ENCODE measurements at regions not wholly inside any gene's neighbourhood (a gene's known extent, or its start where the extent isn't known, plus 50 kb on each side); places are given as distances from the start of the nearest gene placed in this dataset.

GRCh38 chr14:103209506-103209905, 86.2 kb downstream of the TNFAIP2 start:
- H3K4me3 ChIP-seq, result no peak overlapping the region
- no peak for DNase-seq

DNA sequence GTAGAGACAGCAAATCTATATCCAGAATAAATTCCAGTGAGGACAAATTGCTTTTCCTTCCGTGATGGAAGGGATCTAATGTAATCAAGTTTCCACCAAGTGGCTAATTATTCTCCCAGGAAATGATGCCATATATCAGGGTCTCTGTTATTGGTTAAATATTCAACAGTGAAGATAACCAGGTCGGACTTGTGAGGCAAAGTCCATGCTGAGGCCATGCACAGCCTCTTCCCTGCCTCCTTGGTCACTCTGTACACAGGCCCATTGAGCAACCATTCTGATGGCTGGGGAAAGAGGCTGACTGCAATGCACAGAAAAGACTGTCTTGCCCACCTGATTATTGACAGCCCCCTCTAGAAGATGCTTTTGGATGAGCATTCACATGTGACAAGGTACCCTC, 90.1 kb downstream of the TNFAIP2 start:
- Histone ChIP-seq H3K4me1 (ENCODE audit: low read depth) (no peaks in the 10 kb centered on the region), H3K36me3 (ENCODE audit: low read depth) (no peaks in the 10 kb centered on the region), H3K9me3 (no peaks in the 10 kb centered on the region), H3K4me3 (no peak overlapping the region)
- TF ChIP-seq, protein P1, sequence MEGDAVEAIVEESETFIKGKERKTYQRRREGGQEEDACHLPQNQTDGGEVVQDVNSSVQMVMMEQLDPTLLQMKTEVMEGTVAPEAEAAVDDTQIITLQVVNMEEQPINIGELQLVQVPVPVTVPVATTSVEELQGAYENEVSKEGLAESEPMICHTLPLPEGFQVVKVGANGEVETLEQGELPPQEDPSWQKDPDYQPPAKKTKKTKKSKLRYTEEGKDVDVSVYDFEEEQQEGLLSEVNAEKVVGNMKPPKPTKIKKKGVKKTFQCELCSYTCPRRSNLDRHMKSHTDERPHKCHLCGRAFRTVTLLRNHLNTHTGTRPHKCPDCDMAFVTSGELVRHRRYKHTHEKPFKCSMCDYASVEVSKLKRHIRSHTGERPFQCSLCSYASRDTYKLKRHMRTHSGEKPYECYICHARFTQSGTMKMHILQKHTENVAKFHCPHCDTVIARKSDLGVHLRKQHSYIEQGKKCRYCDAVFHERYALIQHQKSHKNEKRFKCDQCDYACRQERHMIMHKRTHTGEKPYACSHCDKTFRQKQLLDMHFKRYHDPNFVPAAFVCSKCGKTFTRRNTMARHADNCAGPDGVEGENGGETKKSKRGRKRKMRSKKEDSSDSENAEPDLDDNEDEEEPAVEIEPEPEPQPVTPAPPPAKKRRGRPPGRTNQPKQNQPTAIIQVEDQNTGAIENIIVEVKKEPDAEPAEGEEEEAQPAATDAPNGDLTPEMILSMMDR (IDR thresholded peaks at IDR 0.05), result no peak
- DNase-seq (no peak), ATAC-seq (no peak)
- intact Hi-C loops (cut with DNase I, micrococcal nuclease), result no loop called here

More at GRCh38 chr14:103209506-103209905, 86.2 kb downstream of the TNFAIP2 start:
- peaks cover 6% of the 10 kb centered on the region for H3K9me3 ChIP-seq
- intact Hi-C loops (cut with DNase I, micrococcal nuclease), result no loop called here
- no peaks in the 10 kb centered on the region for H3K36me3 ChIP-seq (ENCODE audit: low read depth)
- H3K4me1 ChIP-seq (ENCODE audit: low read depth), result no peaks in the 10 kb centered on the region
- TF ChIP-seq, protein P1 (IDR thresholded peaks at IDR 0.05), result no peak
- no peak for ATAC-seq

GRCh38 chr14:103214461-103214958, 91.2 kb downstream of the TNFAIP2 start:
- H3K4me1 ChIP-seq (ENCODE audit: low read depth), result no peaks in the 10 kb centered on the region
- DNase-seq, result no peak
- intact Hi-C loops (cut with DNase I, micrococcal nuclease), result no loop called here
- TF ChIP-seq, protein P1 (IDR thresholded peaks at IDR 0.05), result no peak
- no peaks in the 10 kb centered on the region for H3K36me3 ChIP-seq (ENCODE audit: low read depth)
- no peaks in the 10 kb centered on the region for H3K9me3 ChIP-seq
- ATAC-seq, result no peak
- no peak overlapping the region for H3K4me3 ChIP-seq

GRCh38 chr14:103216399-103216798, 93.1 kb downstream of the TNFAIP2 start:
- Histone ChIP-seq H3K4me1 (ENCODE audit: low read depth) (peaks cover 5% of the 10 kb centered on the region), H3K36me3 (ENCODE audit: low read depth) (no peaks in the 10 kb centered on the region), H3K4me3 (no peak overlapping the region), H3K9me3 (no peaks in the 10 kb centered on the region)
- DNase-seq (no peak), ATAC-seq (no peak)
- intact Hi-C loops (cut with DNase I, micrococcal nuclease), result no loop called here
- TF ChIP-seq, protein P1 (IDR thresholded peaks at IDR 0.05), result no peak

DNA sequence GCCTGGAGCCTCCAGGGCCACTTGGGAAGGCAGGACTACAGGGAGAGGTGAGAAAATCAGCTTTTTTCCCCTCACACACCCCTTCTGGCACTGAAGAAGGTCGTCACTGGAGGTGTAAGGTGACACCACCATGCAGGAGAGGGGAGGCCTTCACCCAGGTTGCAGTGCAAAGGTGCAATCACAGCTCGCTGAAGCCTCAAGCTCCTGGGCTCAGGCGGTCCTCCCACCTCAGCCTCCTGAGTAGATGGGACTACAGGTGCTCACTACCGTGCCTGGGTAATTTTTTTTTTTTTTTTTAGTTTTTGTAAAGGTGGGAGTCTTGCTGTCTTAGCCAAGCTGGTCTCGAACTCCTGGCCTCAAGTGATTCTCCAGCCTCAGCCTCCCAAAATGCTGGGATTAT, 93.6 kb downstream of the TNFAIP2 start:
- no peak for DNase-seq
- Histone ChIP-seq H3K36me3 (ENCODE audit: low read depth) (no peaks in the 10 kb centered on the region), H3K9me3 (no peaks in the 10 kb centered on the region), H3K4me3 (no peak overlapping the region), H3K4me1 (ENCODE audit: low read depth) (peaks cover 5% of the 10 kb centered on the region)
- TF ChIP-seq, protein P1 (IDR thresholded peaks at IDR 0.05), result no peak
- ATAC-seq, result no peak
- intact Hi-C loops (cut with DNase I, micrococcal nuclease), result no loop called here

DNA sequence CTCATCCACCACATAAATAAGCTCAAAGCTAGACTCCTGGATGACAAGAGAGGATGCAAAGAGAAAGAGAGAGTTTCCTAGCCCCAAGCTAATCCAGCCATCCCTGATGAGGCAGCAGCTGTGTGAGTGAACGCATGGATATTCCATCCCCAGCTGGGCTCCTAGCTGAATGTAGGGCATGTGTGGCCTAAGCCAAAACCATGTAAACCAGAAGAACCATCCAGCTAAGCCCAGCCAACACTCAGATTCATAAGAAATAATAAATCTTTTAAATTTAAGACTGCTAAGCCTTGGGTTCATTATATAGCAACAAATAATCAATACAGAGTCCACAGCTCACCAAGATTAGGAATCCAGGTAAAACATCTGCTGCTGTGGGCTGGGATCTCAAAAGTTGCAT, 94.3 kb downstream of the TNFAIP2 start:
- DNase-seq, result no peak
- no peaks in the 10 kb centered on the region for H3K36me3 ChIP-seq (ENCODE audit: low read depth)
- peaks cover 5% of the 10 kb centered on the region for H3K4me1 ChIP-seq (ENCODE audit: low read depth)
- no peak for ATAC-seq
- no peak overlapping the region for H3K4me3 ChIP-seq
- H3K9me3 ChIP-seq, result no peaks in the 10 kb centered on the region
- TF ChIP-seq, protein P1 (IDR thresholded peaks at IDR 0.05), result no peak
- intact Hi-C loops (cut with DNase I, micrococcal nuclease), result no loop called here

Measured in mucosa of descending colon (tissue), 3 donors.